Suprapubic skin (tissue), 3 donors: ENCODE measurements at regions not wholly inside any gene's neighbourhood (a gene's known extent, or its start where the extent isn't known, plus 50 kb on each side); places are given as distances from the start of the nearest gene placed in this dataset.

Experiments used
- POLR2A ChIP-seq, 2 donors: fragments of 450-650 bp; IDR thresholded peaks; one replicate each; pipeline ENCODE4 v1.6.1; 2017; ENCODE audit warnings: antibody characterized with exemption in 2 of 2, mild to moderate bottlenecking in 2 of 2, moderate library complexity in 2 of 2
- TF ChIP-seq, protein P1 (sequence below), 2 donors: fragments of 200-600 bp in 1 of 2; fragments of 450-650 bp in 1 of 2; sonication (generic) in 1 of 2; IDR thresholded peaks; one replicate each; pipeline ENCODE4 v1.5.1; 2016 to 2019; ENCODE audit warnings: antibody characterized with exemption in 2 of 2, mild to moderate bottlenecking in 1 of 2, moderate library complexity in 1 of 2

GRCh38 chr3:197430502-197430901, 125.3 kb downstream of the BDH1 start:
- TF ChIP-seq, protein P1, sequence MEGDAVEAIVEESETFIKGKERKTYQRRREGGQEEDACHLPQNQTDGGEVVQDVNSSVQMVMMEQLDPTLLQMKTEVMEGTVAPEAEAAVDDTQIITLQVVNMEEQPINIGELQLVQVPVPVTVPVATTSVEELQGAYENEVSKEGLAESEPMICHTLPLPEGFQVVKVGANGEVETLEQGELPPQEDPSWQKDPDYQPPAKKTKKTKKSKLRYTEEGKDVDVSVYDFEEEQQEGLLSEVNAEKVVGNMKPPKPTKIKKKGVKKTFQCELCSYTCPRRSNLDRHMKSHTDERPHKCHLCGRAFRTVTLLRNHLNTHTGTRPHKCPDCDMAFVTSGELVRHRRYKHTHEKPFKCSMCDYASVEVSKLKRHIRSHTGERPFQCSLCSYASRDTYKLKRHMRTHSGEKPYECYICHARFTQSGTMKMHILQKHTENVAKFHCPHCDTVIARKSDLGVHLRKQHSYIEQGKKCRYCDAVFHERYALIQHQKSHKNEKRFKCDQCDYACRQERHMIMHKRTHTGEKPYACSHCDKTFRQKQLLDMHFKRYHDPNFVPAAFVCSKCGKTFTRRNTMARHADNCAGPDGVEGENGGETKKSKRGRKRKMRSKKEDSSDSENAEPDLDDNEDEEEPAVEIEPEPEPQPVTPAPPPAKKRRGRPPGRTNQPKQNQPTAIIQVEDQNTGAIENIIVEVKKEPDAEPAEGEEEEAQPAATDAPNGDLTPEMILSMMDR (IDR thresholded peaks at IDR 0.05): no peak
- no peak for TF ChIP-seq POLR2A (IDR thresholded peaks at IDR 0.05)
